Neural progenitor cell (in vitro differentiated cells): ENCODE measurements at regions not wholly inside any gene's neighbourhood (a gene's known extent, or its start where the extent isn't known, plus 50 kb on each side); places are given as distances from the start of the nearest gene placed in this dataset.

Experiments
- DNase-seq: peaks from one replicate; pipeline ENCODE4 v3.0.0-alpha.2; 2016; ENCODE audit warnings: low spot score
- H2AFZ ChIP-seq: fragments of 200-600 bp; sonication (generic); replicated peaks from 2 replicates; pipeline ENCODE4 v1.6.1; 2016; ENCODE audit warnings: antibody characterized with exemption
- H3F3A ChIP-seq: fragments of 200-600 bp; sonication (generic); 2 replicates; pipeline ENCODE4 v1.6.1; 2016; ENCODE audit warnings: antibody characterized with exemption, low read depth
- H3K27ac ChIP-seq: fragments of 200-600 bp; sonication (generic); 2 replicates; pipeline ENCODE4 v1.5.1; 2016; ENCODE audit warnings: mild to moderate bottlenecking
- H3K27me3 ChIP-seq: fragments of 200-600 bp; sonication (generic); 2 replicates; pipeline ENCODE4 v1.6.1; 2016; ENCODE audit warnings: mild to moderate bottlenecking, moderate library complexity
- H3K36me3 ChIP-seq: fragments of 200-600 bp; sonication (generic); 2 replicates; pipeline ENCODE4 v1.5.1; 2016
- H3K4me1 ChIP-seq: fragments of 200-600 bp; sonication (generic); 2 replicates; pipeline ENCODE4 v1.6.1; 2016; ENCODE audit warnings: mixed run types
- H3K4me2 ChIP-seq: fragments of 200-600 bp; sonication (generic); 2 replicates; pipeline ENCODE4 v1.6.1; 2016
- H3K4me3 ChIP-seq: fragments of 200-600 bp; sonication (generic); 2 replicates; pipeline ENCODE4 v1.5.1; 2016
- H3K79me2 ChIP-seq: fragments of 200-600 bp; sonication (generic); 2 replicates; pipeline ENCODE4 v1.6.1; 2016; ENCODE audit warnings: low read depth
- H3K9ac ChIP-seq: fragments of 200-600 bp; sonication (generic); 2 replicates; pipeline ENCODE4 v1.6.1; 2016
- H3K9me3 ChIP-seq: fragments of 200-600 bp; sonication (generic); 2 replicates; pipeline ENCODE4 v1.5.1; 2016; ENCODE audit warnings: low read depth
- H4K20me1 ChIP-seq: fragments of 200-600 bp; sonication (generic); 2 replicates; pipeline ENCODE4 v1.6.1; 2016; ENCODE audit warnings: low read depth
- H3K27ac Mint-ChIP-seq: 3 replicates; pipeline ENCODE4 v1.8.0; 2021; ENCODE audit warnings: mixed read lengths
- H3K27me3 Mint-ChIP-seq: 2 replicates; pipeline ENCODE4 v1.8.0; 2022; ENCODE audit warnings: low read depth, mild to moderate bottlenecking, inconsistent platforms, moderate library complexity, mixed read lengths; ENCODE audit not compliant: insufficient read depth
- H3K36me3 Mint-ChIP-seq: 3 replicates; pipeline ENCODE4 v1.8.0; 2021; ENCODE audit warnings: mixed read lengths
- H3K4me1 Mint-ChIP-seq: 3 replicates; pipeline ENCODE4 v1.8.0; 2021; ENCODE audit warnings: mixed read lengths
- H3K4me3 Mint-ChIP-seq: 3 replicates; pipeline ENCODE4 v1.8.0; 2021; ENCODE audit warnings: mild to moderate bottlenecking, moderate library complexity, mixed read lengths
- H3K9me3 Mint-ChIP-seq: 3 replicates; pipeline ENCODE4 v1.8.0; 2020; ENCODE audit warnings: mixed read lengths
- CTCF ChIP-seq: fragments of 200-600 bp; sonication (generic); IDR thresholded peaks from 2 replicates; pipeline ENCODE4 v1.5.1; 2017; ENCODE audit warnings: antibody characterized with exemption, mild to moderate bottlenecking
- EZH2 ChIP-seq: fragments of 200-600 bp; sonication (generic); IDR thresholded peaks from 2 replicates; pipeline ENCODE4 v1.6.1; 2017; ENCODE audit warnings: antibody characterized with exemption, mild to moderate bottlenecking, moderate library complexity
- EZH2phosphoT487 ChIP-seq: fragments of 200-600 bp; sonication (generic); IDR thresholded peaks from 2 replicates; pipeline ENCODE4 v1.6.1; 2017; ENCODE audit warnings: antibody characterized with exemption

GRCh38 chr21:29477347-29477746 is 178.6 kb downstream of the BACH1 start:
- Histone ChIP-seq H3K27ac (no peak overlapping the region), H3K4me1 (no peaks in the 10 kb centered on the region), H4K20me1 (no peaks in the 10 kb centered on the region), H3K79me2 (no peaks in the 10 kb centered on the region), H3K27me3 (no peaks in the 10 kb centered on the region), H3K4me2 (no peak overlapping the region), H3K9me3 (no peaks in the 10 kb centered on the region), H3F3A (no peaks in the 10 kb centered on the region), H3K4me3 (no peak overlapping the region), H3K36me3 (no peaks in the 10 kb centered on the region), H2AFZ (no peak overlapping the region), H3K9ac (no peak overlapping the region)
- peaks cover 5% of the 10 kb centered on the region for H3K27me3 Mint-ChIP-seq
- H3K27ac Mint-ChIP-seq = no peak overlapping the region
- H3K4me1 Mint-ChIP-seq = peaks cover 9% of the 10 kb centered on the region
- DNase-seq = no peak
- no peaks in the 10 kb centered on the region for H3K9me3 Mint-ChIP-seq
- no peak overlapping the region for H3K4me3 Mint-ChIP-seq
- TF ChIP-seq CTCF (no peak), EZH2 (no peak), EZH2phosphoT487 (no peak)
- no peaks in the 10 kb centered on the region for H3K36me3 Mint-ChIP-seq

DNA sequence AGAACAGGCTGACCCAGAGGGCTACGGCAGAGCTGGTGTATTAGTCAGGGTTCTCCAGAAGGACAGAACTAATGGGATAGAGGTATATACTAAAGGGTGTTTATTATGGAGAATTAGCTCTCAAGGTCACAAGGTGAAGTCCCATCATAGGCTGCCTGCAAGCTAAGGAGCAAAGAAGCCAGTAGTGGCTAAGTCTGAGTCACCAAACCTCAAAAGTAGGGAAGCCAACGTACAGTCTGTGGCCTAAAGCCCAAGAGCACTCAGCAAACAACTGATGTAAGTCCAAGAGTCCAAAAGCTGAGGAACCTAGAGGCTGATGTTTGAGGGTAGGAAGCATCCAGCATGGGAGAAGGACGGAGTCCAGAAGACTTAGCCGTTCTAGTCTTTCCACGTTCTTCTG is 179.2 kb downstream of the BACH1 start:
- Mint-ChIP-seq H3K27ac (no peak overlapping the region), H3K27me3 (peaks cover 5% of the 10 kb centered on the region), H3K9me3 (peaks cover 2% of the 10 kb centered on the region), H3K4me3 (no peak overlapping the region), H3K36me3 (peaks cover 3% of the 10 kb centered on the region), H3K4me1 (peaks cover 9% of the 10 kb centered on the region)
- Histone ChIP-seq H3K9me3 (no peaks in the 10 kb centered on the region), H3K4me2 (no peak overlapping the region), H3K9ac (no peak overlapping the region), H3K4me3 (no peak overlapping the region), H3K79me2 (no peaks in the 10 kb centered on the region), H4K20me1 (no peaks in the 10 kb centered on the region), H2AFZ (no peak overlapping the region), H3K36me3 (no peaks in the 10 kb centered on the region), H3F3A (no peaks in the 10 kb centered on the region), H3K27ac (no peak overlapping the region), H3K4me1 (no peaks in the 10 kb centered on the region), H3K27me3 (no peaks in the 10 kb centered on the region)
- TF ChIP-seq EZH2phosphoT487 (no peak), EZH2 (no peak), CTCF (no peak)
- no peak for DNase-seq

DNA sequence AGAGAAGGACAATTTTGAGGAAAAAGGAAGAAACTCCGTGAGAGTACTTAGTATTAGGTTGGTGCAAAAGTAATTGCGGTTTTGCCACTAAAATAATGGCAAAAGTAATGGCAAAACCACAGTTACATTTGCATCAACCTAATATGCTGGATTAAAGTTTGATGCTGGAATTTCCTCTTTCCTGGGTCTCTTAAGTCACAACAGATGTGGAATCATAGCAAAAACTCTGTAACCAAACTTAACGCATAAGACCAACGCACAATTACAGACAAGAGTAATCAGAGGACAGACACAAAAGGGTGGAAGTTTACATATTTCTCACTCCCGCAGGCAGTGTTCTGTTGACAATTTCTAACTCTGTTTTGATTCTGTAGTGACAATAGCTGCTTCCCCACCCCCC is 182.4 kb downstream of the BACH1 start:
- no peak for DNase-seq
- TF ChIP-seq EZH2phosphoT487 (no peak), EZH2 (no peak), CTCF (no peak)
- no peaks in the 10 kb centered on the region for H3K36me3 ChIP-seq
- no peak overlapping the region for H3K9ac ChIP-seq
- H3K9me3 ChIP-seq = no peaks in the 10 kb centered on the region
- H3K4me2 ChIP-seq = no peak overlapping the region
- H3K4me3 ChIP-seq = no peak overlapping the region
- no peaks in the 10 kb centered on the region for H3K27me3 ChIP-seq
- Mint-ChIP-seq H3K4me3 (no peak overlapping the region), H3K27ac (no peak overlapping the region), H3K4me1 (peaks cover 9% of the 10 kb centered on the region), H3K36me3 (peaks cover 5% of the 10 kb centered on the region), H3K9me3 (peaks cover 10% of the 10 kb centered on the region), H3K27me3 (peaks cover 5% of the 10 kb centered on the region)
- H4K20me1 ChIP-seq = no peaks in the 10 kb centered on the region
- no peaks in the 10 kb centered on the region for H3K79me2 ChIP-seq
- H2AFZ ChIP-seq = no peak overlapping the region
- H3K4me1 ChIP-seq = no peaks in the 10 kb centered on the region
- H3F3A ChIP-seq = no peaks in the 10 kb centered on the region
- H3K27ac ChIP-seq = no peak overlapping the region
